ENCODE measurements at regions not wholly inside any gene's neighbourhood (a gene's known extent, or its start where the extent isn't known, plus 50 kb on each side); places are given as distances from the start of the nearest gene placed in this dataset.

DNA sequence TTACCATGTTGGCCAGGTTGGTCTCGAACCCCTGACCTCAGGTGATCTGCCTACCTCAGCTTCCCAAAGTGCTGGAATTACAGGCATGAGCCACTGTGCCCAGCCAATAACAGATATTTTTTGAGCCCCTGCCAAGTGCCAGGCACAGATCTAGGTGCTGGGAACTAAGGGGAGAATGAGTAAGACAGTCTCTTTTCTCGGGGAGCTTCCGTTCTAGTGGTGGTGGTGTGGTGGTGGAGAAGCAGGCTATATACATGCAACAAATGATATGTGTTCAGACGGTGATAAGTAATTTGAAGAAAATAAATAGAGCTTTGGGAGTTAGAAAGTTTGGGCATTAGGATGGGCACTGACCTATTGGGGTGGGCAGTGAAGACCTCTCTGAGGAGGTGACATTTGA, 76.7 kb upstream of the VKORC1L1 start (continued):
- TF ChIP-seq CHD7 (IDR thresholded peaks at IDR 0.05; ENCODE audit: insufficient replicate concordance, low read length) (no peak), SIN3A (conservative IDR thresholded peaks at IDR 0.05 in 1 of 2, IDR thresholded peaks at IDR 0.05 in 1 of 2; ENCODE audit: low read depth in 1 of 2, low read length in 2 of 2) (no peak), KDM1A (IDR thresholded peaks at IDR 0.05; ENCODE audit: borderline replicate concordance, low read length) (no peak), JUND (IDR thresholded peaks at IDR 0.05; ENCODE audit: low read length) (no peak), BRCA1 (IDR thresholded peaks at IDR 0.05; ENCODE audit: low read depth, low read length) (no peak), HDAC6 (IDR thresholded peaks at IDR 0.05; ENCODE audit: low read depth, low read length) (no peak), EZH2 (IDR thresholded peaks at IDR 0.05; ENCODE audit: low read depth, low read length, severe bottlenecking) (no peak)

Data from H1 (cell line).